GM10266 (cell line): ENCODE measurements at regions not wholly inside any gene's neighbourhood (a gene's known extent, or its start where the extent isn't known, plus 50 kb on each side); places are given as distances from the start of the nearest gene placed in this dataset.
"Not testable (repeated sequence)": the region's sequence is repeated elsewhere in the genome, so short reads cannot be mapped to it uniquely, and the experiment has no call there.

Experiments
- DNase-seq: peaks from one replicate; pipeline ENCODE4 v3.0.0; 2012; ENCODE audit errors: extremely low spot score
- TF ChIP-seq, protein P1 (sequence below): IDR thresholded peaks from 2 replicates; pipeline ENCODE4 v1.5.1; 2012; ENCODE audit warnings: mild to moderate bottlenecking, low read depth; ENCODE audit not compliant: control insufficient read depth, insufficient read depth; ENCODE audit errors: missing control alignments

DNA sequence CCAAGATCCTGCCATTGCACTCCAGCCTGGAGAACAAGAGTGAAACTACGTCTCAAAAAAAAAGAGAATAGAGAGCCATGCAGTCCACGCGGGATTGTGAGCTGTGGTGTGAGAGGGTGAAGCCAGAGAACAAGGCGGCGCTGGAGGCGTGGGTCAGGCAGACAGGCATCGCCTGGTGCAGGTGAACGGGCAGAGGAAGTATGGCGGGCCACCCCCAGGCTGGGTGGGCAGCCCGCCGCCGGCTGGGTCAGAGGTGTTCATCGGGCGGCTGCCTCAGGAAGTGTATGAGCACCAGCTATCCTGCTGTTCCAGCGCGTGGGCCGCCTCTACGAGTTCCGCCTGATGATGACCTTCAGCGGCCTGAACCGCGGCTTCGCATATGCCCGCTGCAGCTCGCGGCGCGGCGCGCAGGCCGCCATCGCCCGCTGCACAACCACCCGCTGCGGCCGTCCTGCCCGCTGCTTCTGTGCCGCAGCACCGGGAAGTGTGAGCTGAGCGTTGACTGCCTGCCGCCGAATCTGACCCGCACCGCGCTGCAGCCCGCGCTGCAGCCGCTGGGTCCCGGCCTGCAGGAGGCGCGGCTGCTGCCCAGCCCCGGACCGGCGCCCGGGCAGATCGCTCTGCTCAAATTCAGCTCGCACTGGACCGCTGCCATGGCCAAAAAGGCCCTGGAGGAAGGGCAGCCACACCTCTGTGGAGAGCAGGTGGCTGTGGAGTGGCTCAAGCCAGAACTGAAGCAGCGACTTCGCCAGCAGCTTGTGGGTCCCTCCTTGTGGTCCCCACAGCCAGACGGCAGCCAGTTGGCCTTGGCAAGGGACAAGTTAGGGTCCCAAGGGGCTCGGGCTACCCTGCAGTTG lies 95.5 kb upstream of the PLEKHM1 start:
- TF ChIP-seq, protein P1, sequence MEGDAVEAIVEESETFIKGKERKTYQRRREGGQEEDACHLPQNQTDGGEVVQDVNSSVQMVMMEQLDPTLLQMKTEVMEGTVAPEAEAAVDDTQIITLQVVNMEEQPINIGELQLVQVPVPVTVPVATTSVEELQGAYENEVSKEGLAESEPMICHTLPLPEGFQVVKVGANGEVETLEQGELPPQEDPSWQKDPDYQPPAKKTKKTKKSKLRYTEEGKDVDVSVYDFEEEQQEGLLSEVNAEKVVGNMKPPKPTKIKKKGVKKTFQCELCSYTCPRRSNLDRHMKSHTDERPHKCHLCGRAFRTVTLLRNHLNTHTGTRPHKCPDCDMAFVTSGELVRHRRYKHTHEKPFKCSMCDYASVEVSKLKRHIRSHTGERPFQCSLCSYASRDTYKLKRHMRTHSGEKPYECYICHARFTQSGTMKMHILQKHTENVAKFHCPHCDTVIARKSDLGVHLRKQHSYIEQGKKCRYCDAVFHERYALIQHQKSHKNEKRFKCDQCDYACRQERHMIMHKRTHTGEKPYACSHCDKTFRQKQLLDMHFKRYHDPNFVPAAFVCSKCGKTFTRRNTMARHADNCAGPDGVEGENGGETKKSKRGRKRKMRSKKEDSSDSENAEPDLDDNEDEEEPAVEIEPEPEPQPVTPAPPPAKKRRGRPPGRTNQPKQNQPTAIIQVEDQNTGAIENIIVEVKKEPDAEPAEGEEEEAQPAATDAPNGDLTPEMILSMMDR: peak; percentile 21
- DNase-seq: not testable (repeated sequence)

DNA sequence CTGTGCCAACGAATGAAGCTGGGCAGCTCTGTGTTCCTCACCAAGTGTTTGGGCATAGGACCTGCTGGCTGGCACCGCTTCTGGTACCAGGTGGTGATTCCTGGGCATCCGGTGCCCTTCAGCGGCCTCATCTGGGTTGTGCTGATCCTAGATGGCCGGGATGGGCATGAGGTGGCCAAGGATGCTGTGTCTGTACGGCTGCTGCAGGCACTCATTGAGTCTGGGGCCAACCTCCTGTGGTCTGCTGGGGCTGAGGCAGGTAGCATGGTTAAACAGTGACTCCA lies 96.1 kb upstream of the PLEKHM1 start:
- DNase-seq: not testable (repeated sequence)

DNA sequence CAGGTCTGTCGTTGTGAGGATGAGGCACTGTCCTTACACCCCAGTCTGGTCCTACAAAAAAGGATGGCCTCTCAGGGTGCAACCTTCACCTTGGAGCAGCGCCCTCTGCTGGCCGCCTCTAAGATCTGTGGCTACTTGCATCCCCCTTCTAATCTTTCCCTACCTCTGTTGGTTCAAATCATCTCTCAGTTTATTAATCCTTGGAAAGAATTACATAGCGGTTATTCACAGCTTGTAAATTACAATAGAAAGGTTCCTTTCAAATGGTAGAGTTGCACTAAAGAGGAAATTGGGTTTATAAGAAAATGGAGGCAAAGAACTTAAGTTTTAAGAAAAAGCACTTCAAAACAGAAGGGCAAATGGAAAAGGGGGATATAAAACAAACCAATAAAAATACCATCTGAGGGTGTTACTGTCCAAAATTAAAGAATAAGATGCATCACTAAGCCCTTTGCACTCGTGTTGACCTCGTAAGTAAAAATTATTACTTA lies 102.0 kb upstream of the PLEKHM1 start:
- TF ChIP-seq, protein P1: peak; percentile 77
- peak; percentile 74 for DNase-seq

- DNase-seq: not testable (repeated sequence)
Measured at GRCh38 chr17:45596347-45596746, 105.8 kb upstream of the PLEKHM1 start.

- DNase-seq: not testable (repeated sequence)
Measured at GRCh38 chr17:45600052-45601012, 109.8 kb upstream of the PLEKHM1 start.

DNA sequence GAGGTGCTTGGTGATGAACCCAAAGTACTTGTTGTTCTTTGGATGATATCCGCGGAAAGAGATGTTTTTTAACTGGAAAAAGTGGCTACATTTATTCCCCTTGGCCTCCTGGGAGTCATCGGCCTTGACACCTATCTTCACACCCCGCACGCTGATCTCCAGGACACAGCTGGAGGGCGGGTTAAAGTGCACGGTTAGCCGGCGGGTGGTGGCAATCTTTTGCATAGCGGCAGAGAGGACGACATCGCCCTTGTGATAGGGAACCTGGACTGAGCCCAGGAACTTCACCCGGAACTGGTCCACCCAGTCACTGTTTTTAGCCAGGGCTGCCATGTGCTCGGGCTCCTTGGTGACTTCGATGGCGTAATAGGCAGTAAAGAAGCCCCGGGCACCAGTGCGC lies 110.5 kb upstream of the PLEKHM1 start:
- DNase-seq: not testable (repeated sequence)

DNA sequence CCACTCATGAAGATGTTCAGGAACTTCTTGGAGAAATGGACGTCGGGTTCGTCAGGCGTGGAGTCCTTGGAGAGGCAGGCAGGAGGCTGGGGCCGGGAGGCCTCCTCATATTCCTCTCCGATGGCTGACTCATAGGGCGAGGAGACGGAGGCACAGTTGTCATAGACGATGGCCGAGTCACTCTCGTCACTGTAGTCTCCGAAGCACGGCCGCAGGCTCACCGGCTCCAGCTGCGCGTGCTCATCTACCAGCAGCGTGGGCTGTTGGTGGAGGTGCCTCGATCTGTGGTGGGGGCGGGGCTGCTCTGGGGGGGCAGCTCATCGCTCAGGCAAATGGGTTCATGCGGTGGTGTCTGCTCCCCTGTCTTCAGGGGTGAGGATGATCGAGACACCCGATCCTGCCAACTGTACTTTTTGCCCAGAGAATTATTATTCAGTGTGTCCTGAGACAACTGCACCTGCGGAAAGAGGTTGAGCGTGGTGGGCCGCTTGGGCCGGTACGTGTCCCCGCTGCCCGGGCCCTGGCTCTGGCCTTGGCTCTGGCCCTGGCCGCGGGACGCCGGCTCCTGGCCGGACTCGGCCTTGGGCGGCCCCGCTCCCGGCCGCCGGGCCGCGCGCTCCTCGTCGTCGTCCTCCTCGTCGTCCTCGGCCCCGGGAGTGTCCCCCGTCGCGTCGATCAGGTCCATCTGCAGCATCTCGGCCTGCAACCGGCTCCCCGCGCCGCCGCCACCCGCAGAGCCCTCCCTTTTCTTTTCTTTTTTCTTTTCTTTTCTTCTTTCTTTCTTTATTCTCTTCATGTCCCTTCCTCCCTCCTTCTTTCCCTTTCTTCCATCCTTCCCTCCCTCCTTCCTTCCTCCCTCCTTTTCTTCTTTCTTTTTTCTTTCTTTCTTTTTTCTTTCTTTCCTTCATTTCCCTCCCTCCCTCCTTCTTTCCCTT lies 111.4 kb upstream of the PLEKHM1 start:
- not testable (repeated sequence) for DNase-seq

DNA sequence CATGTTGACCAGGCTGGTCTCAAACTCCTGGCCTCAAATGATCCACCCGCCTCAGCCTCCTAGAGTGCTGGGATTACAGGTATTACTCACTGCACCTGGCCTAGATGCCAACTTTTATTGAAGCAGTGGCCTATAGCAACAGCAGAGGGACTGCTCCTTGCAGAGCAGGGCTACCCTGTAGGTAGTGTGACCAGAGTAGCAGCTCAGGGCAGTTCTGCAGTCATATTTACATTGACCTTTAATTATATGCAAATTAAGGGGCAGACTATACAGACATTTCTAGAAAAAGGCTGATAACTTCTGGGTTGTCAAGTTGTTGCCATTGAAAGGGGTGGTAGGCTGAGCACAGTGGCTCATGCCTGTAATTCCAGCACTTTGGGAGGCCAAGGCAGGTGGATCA lies 115.2 kb upstream of the PLEKHM1 start:
- not testable (repeated sequence) for DNase-seq

DNA sequence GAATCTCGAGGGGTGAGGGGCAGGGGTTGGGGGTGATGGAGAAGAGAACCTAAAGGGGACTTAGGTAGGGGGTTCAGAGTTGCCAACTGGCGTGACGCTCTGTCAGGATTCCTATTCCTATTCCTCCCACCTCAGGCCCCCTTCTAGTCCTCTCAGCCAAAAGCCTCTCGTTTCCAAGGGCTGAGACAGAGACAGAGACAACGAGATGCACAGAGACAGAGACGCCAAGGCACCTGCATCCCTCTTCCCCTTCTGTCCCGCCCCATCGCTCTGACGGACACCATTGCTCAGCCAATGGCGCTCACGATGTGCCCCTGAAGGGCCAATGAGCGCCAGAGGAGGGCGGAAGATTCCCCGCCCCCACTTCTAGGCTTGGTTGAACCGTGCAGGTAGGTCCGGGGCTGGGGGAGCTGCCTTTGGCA lies 129.5 kb upstream of the PLEKHM1 start:
- DNase-seq: not testable (repeated sequence)

GRCh38 chr17:45620468-45620867 lies 129.9 kb upstream of the PLEKHM1 start:
- not testable (repeated sequence) for DNase-seq

GRCh38 chr17:45621087-45621486 lies 130.6 kb upstream of the PLEKHM1 start:
- DNase-seq: not testable (repeated sequence)

- DNase-seq: not testable (repeated sequence)
Measured at GRCh38 chr17:45622295-45622694, 131.8 kb upstream of the PLEKHM1 start.
